A673 (cell line): ENCODE measurements at regions not wholly inside any gene's neighbourhood (a gene's known extent, or its start where the extent isn't known, plus 50 kb on each side); places are given as distances from the start of the nearest gene placed in this dataset.

Experiments
- BruUV-seq: library from RNA; stranded (reverse); fragments of 400-500 nt; replicated peaks from 2 replicates; lab custom pipeline; 2021; lab: Mats Ljungman, UMichigan
- CTCF ChIA-PET: fragments of 300-600 bp; sonication (Branson Sonifier 250); formaldehyde crosslinking; loops from one replicate; lab custom pipeline; 2022; ENCODE audit warnings: antibody characterized with exemption; lab: Charles Lee
- POLR2A ChIA-PET: fragments of 300-600 bp; sonication (Branson Sonifier 250); formaldehyde crosslinking; loops from one replicate; lab custom pipeline; 2022; ENCODE audit warnings: antibody characterized with exemption; ENCODE audit not compliant: low non-redundant PET; lab: Charles Lee
- DNase-seq: peaks from one replicate; pipeline ENCODE4 v3.0.0-alpha.2; 2015; ENCODE audit warnings: low spot score
- H3K27ac ChIP-seq: fragments of 200-600 bp; sonication (generic); 2 replicates; pipeline ENCODE4 v1.5.1; 2016; ENCODE audit warnings: mixed run types, low read depth, mild to moderate bottlenecking, mixed read lengths, antibody characterized with exemption, low read length; ENCODE audit not compliant: poor library complexity, severe bottlenecking
- H3K27me3 ChIP-seq: fragments of 200-600 bp; sonication (generic); replicated peaks from 2 replicates; pipeline ENCODE4 v1.6.1; 2017; ENCODE audit warnings: mixed run types, low read depth, mild to moderate bottlenecking, mixed read lengths, antibody characterized with exemption, low read length; ENCODE audit not compliant: insufficient read depth, poor library complexity
- H3K36me3 ChIP-seq: fragments of 200-600 bp; sonication (generic); 2 replicates; pipeline ENCODE4 v1.6.1; 2016; ENCODE audit warnings: mixed run types, mild to moderate bottlenecking, mixed read lengths, antibody characterized with exemption, low read length; ENCODE audit not compliant: insufficient read depth, poor library complexity, severe bottlenecking
- H3K4me1 ChIP-seq: fragments of 200-600 bp; sonication (generic); 2 replicates; pipeline ENCODE4 v1.6.1; 2017; ENCODE audit warnings: mixed run types, mild to moderate bottlenecking, mixed read lengths, antibody characterized with exemption, low read length; ENCODE audit not compliant: insufficient read depth, poor library complexity, severe bottlenecking
- H3K4me3 ChIP-seq: fragments of 200-600 bp; sonication (generic); 2 replicates; pipeline ENCODE4 v1.5.1; 2016; ENCODE audit warnings: low read depth, mixed run types, mild to moderate bottlenecking, mixed read lengths, low read length; ENCODE audit not compliant: poor library complexity, severe bottlenecking
- H3K9me3 ChIP-seq: fragments of 200-600 bp; sonication (generic); 2 replicates; pipeline ENCODE4 v1.6.1; 2016; ENCODE audit warnings: mixed run types, low read depth, mild to moderate bottlenecking, mixed read lengths, antibody characterized with exemption, low read length; ENCODE audit not compliant: poor library complexity, severe bottlenecking
- EZH2 ChIP-seq: fragments of 200-600 bp; sonication (generic); IDR thresholded peaks from 2 replicates; pipeline ENCODE4 v1.6.1; 2017; ENCODE audit warnings: borderline replicate concordance, low read depth, mild to moderate bottlenecking, mixed read lengths, antibody characterized with exemption, low read length; ENCODE audit not compliant: poor library complexity, severe bottlenecking
- intact Hi-C: fragments of 100-400 bp; cut with micrococcal nuclease; formaldehyde crosslinking; loops from one replicate; pipeline ENCODE4 v1.10.0; 2022; ENCODE audit not compliant: unreplicated experiment
- TF ChIP-seq, protein P1 (sequence below): fragments of 300-800, 200-600 bp; sonication (generic); conservative IDR thresholded peaks from 2 replicates; pipeline ENCODE4 v1.5.1; 2017; ENCODE audit warnings: low read depth, mild to moderate bottlenecking, antibody characterized with exemption, low read length, moderate library complexity, mixed read lengths

DNA sequence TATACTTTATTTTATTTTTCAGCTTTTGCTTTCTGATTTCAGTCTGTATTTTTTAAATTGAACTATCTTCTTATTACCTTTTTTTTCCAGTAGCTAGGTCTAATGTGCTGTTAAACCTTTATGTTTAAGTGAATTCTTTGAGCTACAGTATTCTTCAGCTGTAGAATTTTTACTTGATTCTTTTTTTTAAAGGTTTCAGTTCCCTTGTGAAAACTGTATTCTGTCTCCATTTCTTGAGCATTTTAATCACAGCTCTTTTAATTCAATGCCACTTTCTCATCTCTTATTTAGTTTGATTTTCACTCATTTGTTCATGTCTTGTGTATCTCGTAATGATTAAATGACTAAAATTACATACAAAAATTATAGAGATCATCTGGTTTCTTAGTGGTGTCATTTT is 233.8 kb downstream of the MTRR start:
- ChIA-PET POLR2A (no interaction called here), CTCF (no interaction called here)
- BruUV-seq = no TSS peak
- Histone ChIP-seq H3K27ac (no peak overlapping the region), H3K4me3 (no peak overlapping the region), H3K36me3 (no peaks in the 10 kb centered on the region), H3K9me3 (no peaks in the 10 kb centered on the region), H3K27me3 (no peaks in the 10 kb centered on the region), H3K4me1 (no peaks in the 10 kb centered on the region)
- intact Hi-C loops = no loop called here
- TF ChIP-seq, protein P1, sequence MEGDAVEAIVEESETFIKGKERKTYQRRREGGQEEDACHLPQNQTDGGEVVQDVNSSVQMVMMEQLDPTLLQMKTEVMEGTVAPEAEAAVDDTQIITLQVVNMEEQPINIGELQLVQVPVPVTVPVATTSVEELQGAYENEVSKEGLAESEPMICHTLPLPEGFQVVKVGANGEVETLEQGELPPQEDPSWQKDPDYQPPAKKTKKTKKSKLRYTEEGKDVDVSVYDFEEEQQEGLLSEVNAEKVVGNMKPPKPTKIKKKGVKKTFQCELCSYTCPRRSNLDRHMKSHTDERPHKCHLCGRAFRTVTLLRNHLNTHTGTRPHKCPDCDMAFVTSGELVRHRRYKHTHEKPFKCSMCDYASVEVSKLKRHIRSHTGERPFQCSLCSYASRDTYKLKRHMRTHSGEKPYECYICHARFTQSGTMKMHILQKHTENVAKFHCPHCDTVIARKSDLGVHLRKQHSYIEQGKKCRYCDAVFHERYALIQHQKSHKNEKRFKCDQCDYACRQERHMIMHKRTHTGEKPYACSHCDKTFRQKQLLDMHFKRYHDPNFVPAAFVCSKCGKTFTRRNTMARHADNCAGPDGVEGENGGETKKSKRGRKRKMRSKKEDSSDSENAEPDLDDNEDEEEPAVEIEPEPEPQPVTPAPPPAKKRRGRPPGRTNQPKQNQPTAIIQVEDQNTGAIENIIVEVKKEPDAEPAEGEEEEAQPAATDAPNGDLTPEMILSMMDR = no peak
- TF ChIP-seq EZH2 = no peak
- DNase-seq = no peak

DNA sequence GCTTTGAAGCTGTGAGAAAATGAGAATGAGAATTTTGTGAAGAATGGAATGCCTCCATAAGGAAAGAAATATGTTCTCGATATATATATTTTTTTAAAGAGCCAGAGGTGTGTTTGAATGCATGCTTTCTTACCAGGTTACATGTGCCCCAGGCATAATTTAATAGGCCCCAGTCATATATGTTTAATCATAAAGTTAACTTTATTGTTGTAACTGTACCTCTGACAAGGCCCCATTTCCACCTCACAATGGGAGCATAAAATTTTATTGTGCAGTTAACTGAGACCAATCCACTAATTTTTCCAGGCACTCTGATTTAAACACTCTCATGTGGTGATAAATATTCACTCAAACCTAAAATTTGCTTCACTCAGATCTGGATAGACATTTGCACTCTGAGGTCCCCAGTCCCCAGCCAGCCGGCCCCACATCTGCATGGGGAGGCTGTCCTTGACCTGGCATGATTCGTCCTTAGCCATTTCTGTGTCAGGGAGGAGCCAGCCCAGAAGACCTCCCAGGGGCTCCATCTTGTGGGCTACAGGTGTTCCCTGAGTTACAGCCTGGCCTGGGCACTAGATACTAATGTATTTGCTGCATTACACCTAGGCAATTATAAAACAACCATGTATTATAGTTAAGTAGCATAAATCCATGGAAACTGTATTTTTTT is 245.8 kb downstream of the MTRR start:
- intact Hi-C loops = no loop called here
- Histone ChIP-seq H3K4me3 (no peak overlapping the region), H3K27me3 (no peaks in the 10 kb centered on the region), H3K4me1 (no peaks in the 10 kb centered on the region), H3K27ac (no peak overlapping the region), H3K36me3 (no peaks in the 10 kb centered on the region), H3K9me3 (no peaks in the 10 kb centered on the region)
- DNase-seq = no peak
- ChIA-PET POLR2A (no interaction called here), CTCF (no interaction called here)
- BruUV-seq = no TSS peak
- TF ChIP-seq EZH2 = no peak
- TF ChIP-seq, protein P1 = no peak

DNA sequence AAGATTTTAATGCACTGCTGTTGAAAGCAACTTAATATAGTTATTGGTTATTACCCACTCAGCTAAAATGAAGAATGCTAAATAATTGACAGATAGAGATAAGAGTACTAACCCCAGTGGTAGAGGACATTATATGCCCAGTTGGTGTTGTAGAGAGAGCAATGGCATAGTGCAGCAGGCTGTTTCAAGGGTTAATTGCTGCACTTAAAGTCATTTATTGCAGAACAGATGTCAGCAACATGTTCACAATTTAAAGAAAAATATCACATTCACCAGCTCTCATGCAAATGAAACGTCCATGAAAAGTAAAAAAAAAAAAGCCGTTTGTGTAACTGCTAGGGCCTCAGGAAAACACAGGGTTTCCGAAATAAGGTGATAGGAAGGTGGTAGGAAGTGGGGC is 254.6 kb downstream of the MTRR start:
- TF ChIP-seq, protein P1 = no peak
- no peak for TF ChIP-seq EZH2
- POLR2A ChIA-PET = no interaction called here
- Histone ChIP-seq H3K36me3 (no peaks in the 10 kb centered on the region), H3K4me1 (no peaks in the 10 kb centered on the region), H3K9me3 (no peaks in the 10 kb centered on the region), H3K27me3 (no peaks in the 10 kb centered on the region), H3K4me3 (no peak overlapping the region), H3K27ac (no peak overlapping the region)
- CTCF ChIA-PET = no interaction called here
- intact Hi-C loops = no loop called here
- no TSS peak for BruUV-seq
- no peak for DNase-seq
